ENCODE measurements at regions not wholly inside any gene's neighbourhood (a gene's known extent, or its start where the extent isn't known, plus 50 kb on each side); places are given as distances from the start of the nearest gene placed in this dataset.

DNA sequence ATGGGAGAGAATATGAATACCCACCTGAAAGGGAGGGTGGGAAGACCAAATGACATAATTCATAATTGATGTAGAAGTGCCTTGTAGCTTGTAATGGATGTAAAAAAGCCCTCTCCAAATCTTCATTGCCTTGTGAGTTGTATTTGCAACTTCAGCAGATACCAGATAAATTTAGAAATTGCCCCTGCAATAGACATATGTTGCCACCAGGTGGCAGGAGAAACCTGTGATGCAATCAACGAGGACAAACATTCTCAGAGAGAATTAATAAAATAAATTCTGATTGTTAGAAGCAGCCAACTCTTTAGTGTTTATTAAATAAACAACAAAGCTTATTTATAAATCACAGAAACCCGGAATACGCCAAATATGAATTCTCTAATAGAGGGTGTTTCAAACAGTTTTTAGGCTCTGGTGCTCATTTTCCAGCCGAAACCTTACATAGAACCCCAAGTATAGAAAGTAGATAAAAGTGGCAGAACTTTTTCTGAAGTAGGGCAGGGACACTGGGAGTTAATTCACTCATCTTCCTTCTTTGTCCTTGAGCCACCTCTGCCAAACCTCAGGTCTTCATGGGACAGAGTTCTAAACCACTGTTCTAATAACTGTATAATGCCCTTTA lies 147.8 kb downstream of the TMEM38B start:
- no peak for TF ChIP-seq CREB1 (IDR thresholded peaks at IDR 0.05; ENCODE audit: low read depth)
- TF ChIP-seq, protein P1, sequence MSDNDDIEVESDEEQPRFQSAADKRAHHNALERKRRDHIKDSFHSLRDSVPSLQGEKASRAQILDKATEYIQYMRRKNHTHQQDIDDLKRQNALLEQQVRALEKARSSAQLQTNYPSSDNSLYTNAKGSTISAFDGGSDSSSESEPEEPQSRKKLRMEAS (IDR thresholded peaks at IDR 0.05), result no peak
- TF ChIP-seq RAD21 (IDR thresholded peaks at IDR 0.05; ENCODE audit: low read depth), result peak; percentile 77
- no peak for TF ChIP-seq TAF1 (IDR thresholded peaks at IDR 0.05; ENCODE audit: low read depth)
- no peak for TF ChIP-seq ZBTB7A (IDR thresholded peaks at IDR 0.05; ENCODE audit: low read depth)
- TF ChIP-seq CEBPB (IDR thresholded peaks at IDR 0.05), result peak; percentile 84; the same call in 1 of the 2 replicates
- no peak for TF ChIP-seq FOXM1 (IDR thresholded peaks at IDR 0.05; ENCODE audit: borderline replicate concordance, low read depth)
- no peak for TF ChIP-seq EP300 (IDR thresholded peaks at IDR 0.05; ENCODE audit: borderline replicate concordance)
- TF ChIP-seq YY1 (IDR thresholded peaks at IDR 0.05; ENCODE audit: low read depth), result no peak
- no peak for TF ChIP-seq TEAD4 (IDR thresholded peaks at IDR 0.05)
- no peak for TF ChIP-seq TCF12 (IDR thresholded peaks at IDR 0.05; ENCODE audit: low read depth)

DNA sequence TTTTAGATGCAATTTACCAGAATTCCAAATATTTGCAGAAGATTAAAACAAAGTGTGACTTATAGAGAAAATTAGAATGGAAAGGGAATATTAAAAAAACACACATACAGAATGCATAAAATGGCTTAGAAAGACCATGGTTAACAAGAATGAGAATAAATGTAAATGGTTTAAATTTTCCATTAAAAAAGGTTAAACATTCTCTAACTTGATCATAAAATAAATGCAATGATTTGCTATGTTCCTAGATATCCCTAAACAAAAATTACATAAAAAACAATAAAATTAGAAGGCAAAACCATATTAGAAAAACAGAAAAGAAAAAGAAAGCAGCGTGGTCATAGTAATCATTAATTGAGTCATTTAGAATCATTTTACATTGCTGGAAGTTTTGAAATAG lies 152.5 kb downstream of the TMEM38B start:
- TF ChIP-seq TEAD4 (IDR thresholded peaks at IDR 0.05), result no peak
- TF ChIP-seq CREB1 (IDR thresholded peaks at IDR 0.05; ENCODE audit: low read depth), result no peak
- TF ChIP-seq NFIC (IDR thresholded peaks at IDR 0.05), result no peak
- TF ChIP-seq TAF1 (IDR thresholded peaks at IDR 0.05; ENCODE audit: low read depth), result no peak
- no peak for TF ChIP-seq FOXM1 (IDR thresholded peaks at IDR 0.05; ENCODE audit: borderline replicate concordance, low read depth)
- TF ChIP-seq TCF12 (IDR thresholded peaks at IDR 0.05; ENCODE audit: low read depth), result no peak
- TF ChIP-seq ZBTB7A (IDR thresholded peaks at IDR 0.05; ENCODE audit: low read depth), result no peak
- TF ChIP-seq RAD21 (IDR thresholded peaks at IDR 0.05; ENCODE audit: low read depth), result no peak
- TF ChIP-seq EP300 (IDR thresholded peaks at IDR 0.05; ENCODE audit: borderline replicate concordance), result no peak
- no peak for TF ChIP-seq YY1 (IDR thresholded peaks at IDR 0.05; ENCODE audit: low read depth)
- TF ChIP-seq, protein P1 (IDR thresholded peaks at IDR 0.05), result no peak

DNA sequence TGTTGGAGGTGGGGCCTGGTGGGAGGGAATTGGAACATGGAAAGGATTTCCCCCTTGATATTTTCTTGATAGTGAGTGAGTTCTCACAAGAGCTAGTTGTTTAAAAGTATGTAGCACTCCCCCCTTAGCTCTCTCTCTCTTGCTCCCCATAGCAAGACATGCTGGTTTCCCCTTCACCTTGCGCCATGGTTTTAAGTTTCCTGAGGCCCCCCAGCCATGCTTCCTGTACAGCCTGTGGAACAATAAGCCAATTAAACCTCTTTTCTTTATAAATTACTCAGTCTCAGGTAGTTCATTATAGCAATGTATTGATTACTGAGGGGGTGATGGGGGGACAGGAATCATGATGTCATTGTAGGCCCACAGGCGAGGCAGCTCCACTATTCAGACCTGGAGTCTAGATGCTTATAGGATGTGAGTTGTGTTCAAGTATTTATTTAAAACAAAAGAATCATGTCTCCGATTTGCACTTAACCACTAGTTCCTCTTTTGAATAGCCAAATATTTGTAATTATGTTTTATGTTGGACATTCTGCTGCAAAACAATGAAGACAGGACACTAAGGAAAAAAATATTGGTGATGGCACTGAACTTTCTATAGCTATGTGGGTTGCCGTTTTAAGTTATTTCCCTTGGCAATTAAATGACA lies 156.6 kb downstream of the TMEM38B start:
- TF ChIP-seq NFIC (IDR thresholded peaks at IDR 0.05) (no peak), YY1 (IDR thresholded peaks at IDR 0.05; ENCODE audit: low read depth) (no peak), CEBPB (IDR thresholded peaks at IDR 0.05) (no peak)
- TF ChIP-seq, protein P1 (IDR thresholded peaks at IDR 0.05), result no peak

DNA sequence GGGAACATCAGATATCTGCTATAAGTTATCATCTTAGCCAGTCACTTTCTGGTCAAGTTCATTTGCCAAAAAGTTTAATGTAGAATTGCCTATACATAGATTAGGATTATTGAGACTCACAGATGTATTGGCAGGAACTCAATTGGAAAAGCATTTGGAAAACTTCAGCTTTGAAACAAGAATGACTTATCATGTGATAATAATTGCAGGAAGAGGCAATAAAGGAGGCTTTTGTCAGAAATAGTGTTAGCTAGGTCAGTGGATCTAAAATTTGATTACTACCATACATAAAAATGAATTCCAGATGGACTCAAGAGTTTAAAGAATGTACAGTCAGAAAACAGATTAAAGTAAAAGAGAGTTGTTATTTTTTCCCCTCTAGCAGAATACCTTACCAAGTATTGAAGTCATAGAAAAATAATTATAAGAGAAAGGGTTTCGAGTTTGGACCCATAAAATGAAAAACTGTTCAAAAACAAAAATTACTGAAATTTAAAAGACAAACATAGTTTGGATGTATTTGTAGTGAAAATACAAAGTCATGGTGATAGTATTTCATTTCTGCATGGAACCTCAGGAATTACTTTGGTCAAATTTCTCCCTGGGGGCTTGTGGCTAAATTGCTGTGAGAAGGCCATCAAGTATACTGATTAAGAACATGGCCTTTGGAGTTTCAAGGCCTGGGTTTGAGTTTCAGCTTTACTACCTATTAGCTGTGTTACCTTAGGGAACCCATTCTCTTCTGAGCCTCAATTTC lies 159.9 kb downstream of the TMEM38B start:
- no peak for TF ChIP-seq FOXM1 (IDR thresholded peaks at IDR 0.05; ENCODE audit: borderline replicate concordance, low read depth)

DNA sequence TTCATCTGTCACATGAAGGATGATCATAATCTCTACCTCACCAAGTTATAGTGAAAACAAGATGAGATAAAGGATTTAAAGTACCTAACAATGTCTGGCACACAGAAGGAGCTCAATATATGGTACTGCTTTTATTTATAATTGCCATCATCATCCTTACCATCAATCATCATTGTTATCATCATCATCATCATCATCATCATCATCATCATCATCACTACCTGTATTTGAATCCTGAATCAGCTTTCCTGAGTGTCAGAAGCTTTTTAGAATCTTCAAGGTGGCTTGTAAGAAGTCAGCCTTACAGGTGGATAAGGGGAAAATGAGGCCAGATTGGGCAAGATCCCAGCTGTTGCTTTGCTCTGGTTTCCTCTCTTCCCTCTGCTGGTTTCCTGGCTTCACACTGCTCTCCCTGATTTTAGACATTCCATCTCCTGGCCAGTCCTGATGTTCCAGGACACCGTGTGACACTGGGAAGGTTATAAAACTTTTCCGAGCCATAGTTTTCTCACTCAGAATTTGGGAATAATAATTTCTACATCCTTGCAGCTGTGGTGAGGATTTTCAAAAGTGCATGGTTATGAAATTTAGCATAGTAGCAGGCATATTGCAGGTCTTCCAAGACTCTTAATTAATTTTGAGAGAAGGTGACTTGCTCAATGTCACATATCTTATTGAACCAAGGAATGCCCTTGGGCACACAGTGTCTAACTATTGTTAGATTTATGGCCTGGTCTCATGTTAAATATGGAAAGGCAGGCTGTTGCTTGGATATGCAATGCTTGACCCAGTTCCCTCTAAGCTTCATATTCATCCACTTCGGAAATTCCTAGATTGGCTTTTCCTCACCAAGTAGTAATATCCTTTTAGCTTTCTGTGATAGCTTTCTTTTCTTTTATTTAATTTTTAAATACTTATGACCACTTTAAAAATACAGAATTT lies 160.7 kb downstream of the TMEM38B start:
- TF ChIP-seq TAF1 (IDR thresholded peaks at IDR 0.05; ENCODE audit: low read depth), result no peak

DNA sequence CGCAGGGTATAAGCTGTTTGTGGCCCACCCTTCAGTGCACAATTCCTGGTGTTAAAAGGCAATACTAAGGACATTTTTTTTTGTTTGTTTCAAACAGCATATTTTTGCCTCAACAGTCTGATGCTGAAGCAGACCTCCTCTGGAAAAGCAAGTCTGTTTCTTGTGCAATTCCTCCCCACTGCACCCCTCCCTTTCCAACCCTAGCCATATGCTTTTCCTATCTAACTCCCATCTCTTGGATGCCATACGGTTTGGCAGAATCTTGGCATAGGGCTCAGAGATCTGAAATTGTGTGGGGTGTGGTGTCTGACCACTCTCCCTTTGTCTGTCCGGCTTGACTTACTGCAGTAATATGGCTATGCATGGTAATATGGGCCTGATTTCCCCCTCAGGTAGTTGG lies 161.6 kb downstream of the TMEM38B start:
- no peak for TF ChIP-seq RAD21 (IDR thresholded peaks at IDR 0.05; ENCODE audit: low read depth)
- TF ChIP-seq, protein P2, sequence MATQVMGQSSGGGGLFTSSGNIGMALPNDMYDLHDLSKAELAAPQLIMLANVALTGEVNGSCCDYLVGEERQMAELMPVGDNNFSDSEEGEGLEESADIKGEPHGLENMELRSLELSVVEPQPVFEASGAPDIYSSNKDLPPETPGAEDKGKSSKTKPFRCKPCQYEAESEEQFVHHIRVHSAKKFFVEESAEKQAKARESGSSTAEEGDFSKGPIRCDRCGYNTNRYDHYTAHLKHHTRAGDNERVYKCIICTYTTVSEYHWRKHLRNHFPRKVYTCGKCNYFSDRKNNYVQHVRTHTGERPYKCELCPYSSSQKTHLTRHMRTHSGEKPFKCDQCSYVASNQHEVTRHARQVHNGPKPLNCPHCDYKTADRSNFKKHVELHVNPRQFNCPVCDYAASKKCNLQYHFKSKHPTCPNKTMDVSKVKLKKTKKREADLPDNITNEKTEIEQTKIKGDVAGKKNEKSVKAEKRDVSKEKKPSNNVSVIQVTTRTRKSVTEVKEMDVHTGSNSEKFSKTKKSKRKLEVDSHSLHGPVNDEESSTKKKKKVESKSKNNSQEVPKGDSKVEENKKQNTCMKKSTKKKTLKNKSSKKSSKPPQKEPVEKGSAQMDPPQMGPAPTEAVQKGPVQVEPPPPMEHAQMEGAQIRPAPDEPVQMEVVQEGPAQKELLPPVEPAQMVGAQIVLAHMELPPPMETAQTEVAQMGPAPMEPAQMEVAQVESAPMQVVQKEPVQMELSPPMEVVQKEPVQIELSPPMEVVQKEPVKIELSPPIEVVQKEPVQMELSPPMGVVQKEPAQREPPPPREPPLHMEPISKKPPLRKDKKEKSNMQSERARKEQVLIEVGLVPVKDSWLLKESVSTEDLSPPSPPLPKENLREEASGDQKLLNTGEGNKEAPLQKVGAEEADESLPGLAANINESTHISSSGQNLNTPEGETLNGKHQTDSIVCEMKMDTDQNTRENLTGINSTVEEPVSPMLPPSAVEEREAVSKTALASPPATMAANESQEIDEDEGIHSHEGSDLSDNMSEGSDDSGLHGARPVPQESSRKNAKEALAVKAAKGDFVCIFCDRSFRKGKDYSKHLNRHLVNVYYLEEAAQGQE (IDR thresholded peaks at IDR 0.05; ENCODE audit: low read depth), result no peak
- TF ChIP-seq TCF12 (IDR thresholded peaks at IDR 0.05; ENCODE audit: low read depth), result no peak
- no peak for TF ChIP-seq EGR1 (IDR thresholded peaks at IDR 0.05)
- no peak for TF ChIP-seq CEBPB (IDR thresholded peaks at IDR 0.05)
- TF ChIP-seq TAF1 (IDR thresholded peaks at IDR 0.05; ENCODE audit: low read depth), result no peak

DNA sequence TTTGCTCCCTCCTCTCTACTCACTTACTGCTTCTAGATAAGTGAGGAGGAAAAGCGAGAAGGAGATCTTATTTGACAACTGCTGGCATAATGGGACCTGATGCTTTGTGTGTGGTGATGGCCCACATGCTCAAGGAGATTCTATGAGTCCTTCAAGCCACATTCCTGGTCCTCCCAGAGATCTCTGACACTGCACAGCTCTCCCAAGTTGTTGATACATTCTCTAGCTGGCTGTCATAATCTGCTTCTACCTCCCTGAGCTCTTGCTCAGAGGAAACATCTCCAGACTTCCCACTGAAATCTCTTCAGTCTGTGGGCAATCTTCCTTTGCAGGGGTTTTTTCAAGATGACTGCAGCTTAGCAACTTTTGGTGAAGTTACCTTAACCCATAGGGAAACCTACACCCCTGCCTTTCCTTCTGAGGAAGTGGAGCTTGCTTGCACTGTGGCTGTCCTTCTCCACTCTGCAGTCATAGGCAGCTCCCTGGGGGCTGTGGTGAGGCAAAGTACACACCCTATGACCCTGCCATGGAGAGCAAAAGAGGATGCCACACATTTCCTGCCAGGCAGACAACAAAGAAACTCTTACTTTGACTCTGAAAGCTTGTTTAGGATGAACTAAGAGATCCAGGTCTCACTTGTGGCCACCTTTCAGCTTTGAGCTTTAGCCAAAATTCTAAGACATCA lies 163.8 kb downstream of the TMEM38B start:
- no peak for TF ChIP-seq TEAD4 (IDR thresholded peaks at IDR 0.05)
- no peak for TF ChIP-seq YY1 (IDR thresholded peaks at IDR 0.05; ENCODE audit: low read depth)
- TF ChIP-seq NFIC (IDR thresholded peaks at IDR 0.05), result no peak
- TF ChIP-seq, protein P2 (IDR thresholded peaks at IDR 0.05; ENCODE audit: low read depth), result no peak
- no peak for TF ChIP-seq TCF12 (IDR thresholded peaks at IDR 0.05; ENCODE audit: low read depth)
- no peak for TF ChIP-seq CEBPB (IDR thresholded peaks at IDR 0.05)
- TF ChIP-seq, protein P3, sequence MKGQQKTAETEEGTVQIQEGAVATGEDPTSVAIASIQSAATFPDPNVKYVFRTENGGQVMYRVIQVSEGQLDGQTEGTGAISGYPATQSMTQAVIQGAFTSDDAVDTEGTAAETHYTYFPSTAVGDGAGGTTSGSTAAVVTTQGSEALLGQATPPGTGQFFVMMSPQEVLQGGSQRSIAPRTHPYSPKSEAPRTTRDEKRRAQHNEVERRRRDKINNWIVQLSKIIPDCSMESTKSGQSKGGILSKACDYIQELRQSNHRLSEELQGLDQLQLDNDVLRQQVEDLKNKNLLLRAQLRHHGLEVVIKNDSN (IDR thresholded peaks at IDR 0.05), result no peak
- TF ChIP-seq, protein P1 (IDR thresholded peaks at IDR 0.05), result no peak
- no peak for TF ChIP-seq EP300 (IDR thresholded peaks at IDR 0.05; ENCODE audit: borderline replicate concordance)
- no peak for TF ChIP-seq FOXM1 (IDR thresholded peaks at IDR 0.05; ENCODE audit: borderline replicate concordance, low read depth)
- no peak for TF ChIP-seq ZBTB7A (IDR thresholded peaks at IDR 0.05; ENCODE audit: low read depth)
- no peak for TF ChIP-seq TAF1 (IDR thresholded peaks at IDR 0.05; ENCODE audit: low read depth)
- no peak for TF ChIP-seq EGR1 (IDR thresholded peaks at IDR 0.05)
- TF ChIP-seq CREB1 (IDR thresholded peaks at IDR 0.05; ENCODE audit: low read depth), result no peak
- TF ChIP-seq RAD21 (IDR thresholded peaks at IDR 0.05; ENCODE audit: low read depth), result no peak
